ENCODE measurements at regions not wholly inside any gene's neighbourhood (a gene's known extent, or its start where the extent isn't known, plus 50 kb on each side); places are given as distances from the start of the nearest gene placed in this dataset.

DNA sequence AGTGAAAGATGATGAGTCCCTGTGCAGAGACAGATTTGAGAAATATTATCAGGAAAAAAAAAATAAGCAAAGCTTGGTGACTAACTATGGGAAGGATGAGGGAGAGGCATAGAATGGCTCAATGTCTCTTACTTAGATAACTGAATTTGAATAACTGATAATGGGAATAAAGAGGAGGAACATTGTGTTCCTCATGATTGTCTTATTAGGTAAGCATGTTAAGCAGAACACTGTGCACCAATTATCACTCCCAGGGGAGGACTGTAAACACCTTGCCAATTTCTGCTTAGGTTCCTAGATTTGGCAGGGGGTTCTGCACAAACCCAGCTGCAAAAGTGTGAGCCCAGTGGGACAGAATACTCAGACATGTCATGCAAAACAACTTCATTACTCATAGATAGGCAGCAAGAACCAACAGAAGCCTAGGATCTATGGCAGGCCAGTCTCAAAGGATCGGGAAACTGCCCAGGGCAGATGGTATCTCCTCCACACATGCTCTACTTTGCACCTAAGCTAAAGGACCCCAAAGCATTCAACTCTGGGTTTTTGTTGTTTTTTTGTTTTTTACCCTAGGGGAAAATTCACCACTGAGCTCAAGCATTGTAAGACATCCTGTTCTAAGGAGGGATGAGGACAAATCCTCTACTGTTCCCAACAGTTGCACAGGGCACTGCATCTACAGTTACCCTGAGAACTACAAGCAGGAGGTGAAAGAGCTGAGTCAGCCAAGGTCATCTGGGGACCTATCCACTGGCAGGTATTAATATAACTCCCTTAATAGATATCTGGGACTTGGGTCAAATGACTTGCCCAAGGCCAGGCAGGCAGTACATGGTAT is 907.0 kb downstream of the RAPGEF2 start:
- TF ChIP-seq, protein P1, sequence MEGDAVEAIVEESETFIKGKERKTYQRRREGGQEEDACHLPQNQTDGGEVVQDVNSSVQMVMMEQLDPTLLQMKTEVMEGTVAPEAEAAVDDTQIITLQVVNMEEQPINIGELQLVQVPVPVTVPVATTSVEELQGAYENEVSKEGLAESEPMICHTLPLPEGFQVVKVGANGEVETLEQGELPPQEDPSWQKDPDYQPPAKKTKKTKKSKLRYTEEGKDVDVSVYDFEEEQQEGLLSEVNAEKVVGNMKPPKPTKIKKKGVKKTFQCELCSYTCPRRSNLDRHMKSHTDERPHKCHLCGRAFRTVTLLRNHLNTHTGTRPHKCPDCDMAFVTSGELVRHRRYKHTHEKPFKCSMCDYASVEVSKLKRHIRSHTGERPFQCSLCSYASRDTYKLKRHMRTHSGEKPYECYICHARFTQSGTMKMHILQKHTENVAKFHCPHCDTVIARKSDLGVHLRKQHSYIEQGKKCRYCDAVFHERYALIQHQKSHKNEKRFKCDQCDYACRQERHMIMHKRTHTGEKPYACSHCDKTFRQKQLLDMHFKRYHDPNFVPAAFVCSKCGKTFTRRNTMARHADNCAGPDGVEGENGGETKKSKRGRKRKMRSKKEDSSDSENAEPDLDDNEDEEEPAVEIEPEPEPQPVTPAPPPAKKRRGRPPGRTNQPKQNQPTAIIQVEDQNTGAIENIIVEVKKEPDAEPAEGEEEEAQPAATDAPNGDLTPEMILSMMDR (IDR thresholded peaks at IDR 0.05; ENCODE audit: borderline replicate concordance, control extremely low read depth, extremely low read depth, insufficient read depth, missing control alignments) = no peak
- no peak for DNase-seq (ENCODE audit: low spot score)
- in situ Hi-C loops (cut with MboI; ENCODE audit: low sequenced_read_pairs, unreplicated experiment) = no loop called here

DNA sequence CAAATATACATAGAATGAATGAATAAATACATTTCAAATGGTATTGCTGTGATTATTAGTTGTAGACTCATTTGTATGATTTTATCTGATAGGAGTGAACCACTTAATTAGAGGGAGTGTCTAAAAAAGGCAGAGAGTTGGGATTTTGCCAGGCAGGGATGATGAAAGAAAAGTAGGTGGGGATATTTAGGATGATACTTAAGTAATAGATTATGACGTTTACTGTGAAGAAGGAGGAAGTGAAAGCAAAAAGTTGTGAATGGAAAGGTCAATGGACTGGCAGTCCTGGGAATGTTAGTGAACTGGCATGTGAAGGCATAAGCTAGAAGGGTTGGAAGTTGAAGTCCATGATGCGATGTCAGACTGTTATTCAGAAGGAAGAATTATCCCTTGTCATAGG is 917.1 kb downstream of the RAPGEF2 start:
- DNase-seq (ENCODE audit: low spot score) = no peak
- in situ Hi-C loops (cut with MboI; ENCODE audit: low sequenced_read_pairs, unreplicated experiment) = no loop called here
- TF ChIP-seq, protein P1 (IDR thresholded peaks at IDR 0.05; ENCODE audit: borderline replicate concordance, control extremely low read depth, extremely low read depth, insufficient read depth, missing control alignments) = no peak

DNA sequence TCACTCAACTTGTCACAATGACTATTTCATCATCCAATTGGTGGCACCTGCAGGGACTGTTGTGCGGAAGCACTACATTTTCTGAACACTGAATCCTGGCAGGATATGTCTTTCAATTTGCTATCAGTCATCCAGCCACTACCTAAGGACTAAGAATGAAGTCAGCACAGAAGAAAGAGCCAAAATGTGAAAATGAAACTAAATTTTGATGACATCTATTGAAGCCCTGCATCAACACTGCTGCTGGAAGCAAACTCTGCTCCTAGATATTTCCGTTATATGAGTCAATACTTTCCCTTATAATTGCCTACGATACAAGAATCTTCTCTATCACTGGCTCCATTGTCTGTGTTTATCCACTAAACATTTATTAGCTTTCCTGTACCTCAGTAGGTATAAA is 917.9 kb downstream of the RAPGEF2 start:
- TF ChIP-seq, protein P1 (IDR thresholded peaks at IDR 0.05; ENCODE audit: borderline replicate concordance, control extremely low read depth, extremely low read depth, insufficient read depth, missing control alignments) = no peak
- in situ Hi-C loops (cut with MboI; ENCODE audit: low sequenced_read_pairs, unreplicated experiment) = no loop called here
- DNase-seq (ENCODE audit: low spot score) = no peak

DNA sequence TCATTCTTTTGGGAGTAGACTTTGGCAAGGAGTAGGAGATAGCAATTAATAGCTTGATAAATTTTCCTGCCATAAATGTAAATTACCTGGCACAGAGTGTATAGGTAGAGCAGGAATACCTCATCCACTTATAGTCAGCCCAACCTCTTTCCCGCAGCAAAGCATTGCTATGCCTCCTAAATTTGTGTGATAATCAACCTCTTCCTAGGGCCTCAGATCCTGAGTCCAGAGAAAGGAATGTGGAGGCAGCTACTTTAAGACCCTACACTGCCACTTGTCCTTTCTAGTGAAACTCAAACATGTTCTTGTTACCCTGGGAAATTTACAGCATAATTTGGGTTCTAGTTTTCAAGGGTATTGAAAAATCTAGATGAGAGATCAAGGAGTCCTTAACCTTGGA is 919.0 kb downstream of the RAPGEF2 start:
- DNase-seq (ENCODE audit: low spot score) = no peak
- in situ Hi-C loops (cut with MboI; ENCODE audit: low sequenced_read_pairs, unreplicated experiment) = no loop called here
- TF ChIP-seq, protein P1 (IDR thresholded peaks at IDR 0.05; ENCODE audit: borderline replicate concordance, control extremely low read depth, extremely low read depth, insufficient read depth, missing control alignments) = no peak

DNA sequence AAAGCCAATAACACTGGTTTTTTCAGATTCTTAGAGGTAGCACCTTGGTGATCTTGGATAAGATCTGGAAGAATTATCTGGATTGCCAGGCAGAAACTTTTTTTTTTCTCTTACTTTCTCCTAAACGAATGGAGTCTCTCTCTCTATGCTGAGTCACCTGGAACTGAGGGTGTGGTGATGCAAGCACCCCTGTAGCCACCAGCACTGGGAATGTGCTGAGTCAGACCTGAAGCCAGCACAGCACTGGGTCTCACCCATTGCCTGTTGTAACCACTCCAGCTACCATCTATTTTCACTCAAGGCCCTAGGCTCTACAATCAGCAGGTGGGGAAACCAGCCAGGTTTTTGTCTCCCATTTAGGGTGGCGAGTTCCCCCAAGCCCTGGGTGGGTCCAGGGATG is 923.8 kb downstream of the RAPGEF2 start:
- in situ Hi-C loops (cut with MboI; ENCODE audit: low sequenced_read_pairs, unreplicated experiment) = no loop called here
- DNase-seq (ENCODE audit: low spot score) = no peak
- TF ChIP-seq, protein P1 (IDR thresholded peaks at IDR 0.05; ENCODE audit: borderline replicate concordance, control extremely low read depth, extremely low read depth, insufficient read depth, missing control alignments) = no peak

DNA sequence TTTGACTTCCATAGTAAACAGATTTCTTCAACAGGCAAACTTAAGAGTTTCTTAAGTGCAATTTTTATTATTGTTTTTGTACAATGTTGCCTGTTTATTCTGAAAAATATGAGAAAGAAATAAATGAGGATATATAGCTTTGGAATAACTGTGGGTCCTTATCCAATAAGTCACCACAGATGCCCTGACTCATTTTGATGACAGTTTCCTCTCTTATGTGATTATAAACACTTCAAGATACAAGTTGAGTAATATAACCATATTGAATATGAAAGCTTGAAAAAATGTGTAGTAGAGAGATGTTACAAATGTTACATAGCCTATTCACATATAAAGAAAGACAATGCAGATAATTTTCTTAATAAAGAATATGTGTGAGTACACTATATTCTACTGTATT is 931.6 kb downstream of the RAPGEF2 start:
- DNase-seq (ENCODE audit: low spot score) = no peak
- TF ChIP-seq, protein P1 (IDR thresholded peaks at IDR 0.05; ENCODE audit: borderline replicate concordance, control extremely low read depth, extremely low read depth, insufficient read depth, missing control alignments) = no peak
- in situ Hi-C loops (cut with MboI; ENCODE audit: low sequenced_read_pairs, unreplicated experiment) = no loop called here

All from GM13976 (cell line).